ENCODE measurements at regions not wholly inside any gene's neighbourhood (a gene's known extent, or its start where the extent isn't known, plus 50 kb on each side); places are given as distances from the start of the nearest gene placed in this dataset.

DNA sequence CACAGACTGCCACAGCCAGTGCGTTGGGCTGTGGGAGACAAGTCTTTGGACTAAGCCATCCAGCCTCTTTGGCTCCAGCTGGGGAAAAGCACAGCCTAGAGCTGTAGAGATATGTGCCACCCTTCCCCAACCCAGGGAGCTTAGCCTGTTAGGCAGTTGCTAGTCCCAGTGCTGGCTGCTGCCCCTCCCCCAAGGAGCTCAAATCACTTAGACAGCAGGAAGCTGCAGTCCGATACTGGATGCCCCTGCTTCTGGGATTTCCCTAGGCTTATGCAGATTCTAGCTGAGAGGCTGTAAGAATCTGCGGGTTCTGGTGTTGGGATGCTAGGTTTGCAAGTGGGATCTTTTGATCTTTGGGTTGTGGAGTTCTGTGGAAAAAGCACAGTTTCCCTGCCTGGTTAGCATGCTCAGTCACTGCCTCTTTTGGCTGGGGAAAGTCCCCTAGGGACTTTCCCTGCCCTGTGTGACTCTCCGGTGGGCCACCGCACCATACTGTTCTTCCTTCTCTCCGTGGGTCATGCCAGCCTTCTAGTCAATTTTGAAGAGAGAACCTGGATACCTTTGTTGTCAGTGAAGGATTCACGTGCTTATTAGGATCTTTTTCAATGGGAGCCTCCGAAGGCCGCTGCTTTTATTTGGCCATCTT lies 792.0 kb downstream of the KCNA4 start:
- TF ChIP-seq, protein P1, sequence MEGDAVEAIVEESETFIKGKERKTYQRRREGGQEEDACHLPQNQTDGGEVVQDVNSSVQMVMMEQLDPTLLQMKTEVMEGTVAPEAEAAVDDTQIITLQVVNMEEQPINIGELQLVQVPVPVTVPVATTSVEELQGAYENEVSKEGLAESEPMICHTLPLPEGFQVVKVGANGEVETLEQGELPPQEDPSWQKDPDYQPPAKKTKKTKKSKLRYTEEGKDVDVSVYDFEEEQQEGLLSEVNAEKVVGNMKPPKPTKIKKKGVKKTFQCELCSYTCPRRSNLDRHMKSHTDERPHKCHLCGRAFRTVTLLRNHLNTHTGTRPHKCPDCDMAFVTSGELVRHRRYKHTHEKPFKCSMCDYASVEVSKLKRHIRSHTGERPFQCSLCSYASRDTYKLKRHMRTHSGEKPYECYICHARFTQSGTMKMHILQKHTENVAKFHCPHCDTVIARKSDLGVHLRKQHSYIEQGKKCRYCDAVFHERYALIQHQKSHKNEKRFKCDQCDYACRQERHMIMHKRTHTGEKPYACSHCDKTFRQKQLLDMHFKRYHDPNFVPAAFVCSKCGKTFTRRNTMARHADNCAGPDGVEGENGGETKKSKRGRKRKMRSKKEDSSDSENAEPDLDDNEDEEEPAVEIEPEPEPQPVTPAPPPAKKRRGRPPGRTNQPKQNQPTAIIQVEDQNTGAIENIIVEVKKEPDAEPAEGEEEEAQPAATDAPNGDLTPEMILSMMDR (IDR thresholded peaks at IDR 0.05; ENCODE audit: insufficient read depth, low read length, poor library complexity, severe bottlenecking), result no peak
- no peak for TF ChIP-seq EZH2phosphoT487 (conservative IDR thresholded peaks at IDR 0.05; ENCODE audit: low read length)

Measured in SU-DHL-6 (cell line).